H4 (cell line): ENCODE measurements at regions not wholly inside any gene's neighbourhood (a gene's known extent, or its start where the extent isn't known, plus 50 kb on each side); places are given as distances from the start of the nearest gene placed in this dataset.

Source experiments
- DNase-seq: peaks from one replicate; pipeline ENCODE4 v3.0.0-alpha.2; 2015; ENCODE audit warnings: low spot score

- no peak for DNase-seq
Observed at GRCh38 chr2:220278022-220278421, 650.6 kb downstream of the SLC4A3 start.

- DNase-seq: peak; percentile 52
Observed at GRCh38 chr2:220279372-220279771, 651.9 kb downstream of the SLC4A3 start.

GRCh38 chr2:220279840-220280239, 652.4 kb downstream of the SLC4A3 start:
- DNase-seq: no peak

GRCh38 chr2:220280736-220281135, 653.3 kb downstream of the SLC4A3 start:
- no peak for DNase-seq

GRCh38 chr2:220281771-220282170, 654.3 kb downstream of the SLC4A3 start:
- DNase-seq: no peak

GRCh38 chr2:220282236-220282635, 654.8 kb downstream of the SLC4A3 start:
- DNase-seq: no peak

- DNase-seq: no peak
Observed at GRCh38 chr2:220293966-220294365, 666.5 kb downstream of the SLC4A3 start.

GRCh38 chr2:220296174-220296573, 668.7 kb downstream of the SLC4A3 start:
- peak; percentile 11 for DNase-seq

GRCh38 chr2:220297093-220297492, 669.7 kb downstream of the SLC4A3 start:
- no peak for DNase-seq

- DNase-seq: peak; percentile 55
Observed at GRCh38 chr2:220300806-220301205, 673.4 kb downstream of the SLC4A3 start.

GRCh38 chr2:220302756-220303155, 675.3 kb downstream of the SLC4A3 start:
- DNase-seq: no peak

- no peak for DNase-seq
Observed at GRCh38 chr2:220309215-220309614, 681.8 kb downstream of the SLC4A3 start.

GRCh38 chr2:220310451-220310861, 683.0 kb downstream of the SLC4A3 start:
- DNase-seq: no peak

- DNase-seq: no peak
Observed at GRCh38 chr2:220315098-220315823, 687.8 kb downstream of the SLC4A3 start.

- no peak for DNase-seq
Observed at GRCh38 chr2:220318037-220318436, 690.6 kb downstream of the SLC4A3 start.

- DNase-seq: no peak
Observed at GRCh38 chr2:220318508-220318907, 691.1 kb downstream of the SLC4A3 start.

- DNase-seq: no peak
Observed at GRCh38 chr2:220320326-220320725, 692.9 kb downstream of the SLC4A3 start.

- DNase-seq: no peak
Observed at GRCh38 chr2:220332886-220333285, 705.5 kb downstream of the SLC4A3 start.

- DNase-seq: peak; percentile 79
Observed at GRCh38 chr2:220334210-220334609, 706.8 kb downstream of the SLC4A3 start.

GRCh38 chr2:220334871-220335590, 707.6 kb downstream of the SLC4A3 start:
- peak; percentile 6 for DNase-seq

- DNase-seq: no peak
Observed at GRCh38 chr2:220335591-220335915, 708.1 kb downstream of the SLC4A3 start.

- no peak for DNase-seq
Observed at GRCh38 chr2:220336771-220337170, 709.3 kb downstream of the SLC4A3 start.

- DNase-seq: no peak
Observed at GRCh38 chr2:220337611-220338440, 710.4 kb downstream of the SLC4A3 start.
